Gastrocnemius medialis (tissue), 4 donors: ENCODE measurements at regions not wholly inside any gene's neighbourhood (a gene's known extent, or its start where the extent isn't known, plus 50 kb on each side); places are given as distances from the start of the nearest gene placed in this dataset.

Experiments used
- POLR2A ChIP-seq, 2 donors: fragments of 450-650 bp; IDR thresholded peaks; one replicate each; pipeline ENCODE4 v1.6.1; 2017; ENCODE audit warnings: antibody characterized with exemption in 2 of 2, mild to moderate bottlenecking in 2 of 2, moderate library complexity in 2 of 2
- TF ChIP-seq, protein P1 (sequence below), 5 experiments: fragments of 450-650 bp in 3 of 5; fragments of 200-600 bp in 2 of 5; sonication (generic) in 2 of 5; IDR thresholded peaks in 4 of 5; conservative IDR thresholded peaks in 1 of 5; 1 replicate in 4 of 5; 2 replicates in 1 of 5; pipeline ENCODE4 v1.5.1; 2016 to 2019; ENCODE audit warnings: antibody characterized with exemption in 5 of 5, mild to moderate bottlenecking in 3 of 5, moderate library complexity in 3 of 5

DNA sequence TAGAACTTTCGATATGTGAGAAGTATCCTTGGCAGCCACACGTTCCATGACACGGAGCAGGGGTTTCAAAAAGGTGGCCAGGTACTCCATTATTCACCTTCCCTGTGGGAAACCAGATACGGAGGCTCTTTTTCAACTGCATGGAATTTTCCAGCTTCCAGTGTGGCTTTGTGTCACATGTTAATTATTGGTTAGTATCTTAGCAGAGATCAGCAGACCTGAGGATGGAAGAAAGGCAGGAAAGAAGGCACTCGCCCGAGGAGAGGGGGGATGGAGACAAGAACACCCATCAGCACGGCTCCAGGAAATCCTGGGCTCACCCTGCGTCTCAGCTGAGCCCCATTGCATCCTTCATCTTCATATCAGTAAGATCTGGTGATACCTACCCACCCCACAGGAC, 115.5 kb downstream of the PXDC1 start:
- TF ChIP-seq POLR2A (IDR thresholded peaks at IDR 0.05) = no peak
- TF ChIP-seq, protein P1, sequence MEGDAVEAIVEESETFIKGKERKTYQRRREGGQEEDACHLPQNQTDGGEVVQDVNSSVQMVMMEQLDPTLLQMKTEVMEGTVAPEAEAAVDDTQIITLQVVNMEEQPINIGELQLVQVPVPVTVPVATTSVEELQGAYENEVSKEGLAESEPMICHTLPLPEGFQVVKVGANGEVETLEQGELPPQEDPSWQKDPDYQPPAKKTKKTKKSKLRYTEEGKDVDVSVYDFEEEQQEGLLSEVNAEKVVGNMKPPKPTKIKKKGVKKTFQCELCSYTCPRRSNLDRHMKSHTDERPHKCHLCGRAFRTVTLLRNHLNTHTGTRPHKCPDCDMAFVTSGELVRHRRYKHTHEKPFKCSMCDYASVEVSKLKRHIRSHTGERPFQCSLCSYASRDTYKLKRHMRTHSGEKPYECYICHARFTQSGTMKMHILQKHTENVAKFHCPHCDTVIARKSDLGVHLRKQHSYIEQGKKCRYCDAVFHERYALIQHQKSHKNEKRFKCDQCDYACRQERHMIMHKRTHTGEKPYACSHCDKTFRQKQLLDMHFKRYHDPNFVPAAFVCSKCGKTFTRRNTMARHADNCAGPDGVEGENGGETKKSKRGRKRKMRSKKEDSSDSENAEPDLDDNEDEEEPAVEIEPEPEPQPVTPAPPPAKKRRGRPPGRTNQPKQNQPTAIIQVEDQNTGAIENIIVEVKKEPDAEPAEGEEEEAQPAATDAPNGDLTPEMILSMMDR (IDR thresholded peaks at IDR 0.05 in 4 of 5, conservative IDR thresholded peaks at IDR 0.05 in 1 of 5) = no peak
